Transverse colon (tissue), 4 donors: ENCODE measurements at regions not wholly inside any gene's neighbourhood (a gene's known extent, or its start where the extent isn't known, plus 50 kb on each side); places are given as distances from the start of the nearest gene placed in this dataset.

Source experiments
- DNase-seq: peaks from one replicate; pipeline ENCODE4 v3.0.0-alpha.2; 2019
- H3K27ac ChIP-seq, 4 donors: fragments of 200-600 bp; sonication (generic); 2 replicates each; pipeline ENCODE4 v1.5.1; 2016 to 2018; ENCODE audit warnings: inconsistent platforms in 4 of 4
- H3K27me3 ChIP-seq: fragments of 200-600 bp; sonication (generic); 2 replicates; pipeline ENCODE4 v1.5.1; 2017; ENCODE audit warnings: inconsistent platforms
- H3K36me3 ChIP-seq, 4 donors: fragments of 200-600 bp; sonication (generic); 2 replicates each; pipeline ENCODE4 v1.5.1; 2017 to 2019; ENCODE audit warnings: inconsistent platforms in 4 of 4
- H3K4me1 ChIP-seq, 4 donors: fragments of 200-600 bp; sonication (generic); 2 replicates each; pipeline ENCODE4 v1.5.1; 2017 to 2020; ENCODE audit warnings: inconsistent platforms in 4 of 4
- H3K4me3 ChIP-seq, 4 donors: fragments of 200-600 bp; sonication (generic); 1 replicate in 1 of 4; 2 replicates in 3 of 4; pipeline versions ENCODE4 v1.5.1 to v1.6.1; 2017 to 2019; ENCODE audit warnings: inconsistent platforms in 4 of 4
- H3K9me3 ChIP-seq, 2 donors: fragments of 200-600 bp; sonication (generic); 2 replicates each; pipeline ENCODE4 v1.5.1; 2017 to 2019; ENCODE audit warnings: inconsistent platforms in 2 of 2
- CTCF ChIP-seq, 5 experiments: fragments of 200-600 bp in 3 of 5; fragments of 450-650 bp in 2 of 5; sonication (generic) in 3 of 5; IDR thresholded peaks; 1 replicate in 2 of 5; 2 replicates in 3 of 5; pipeline ENCODE4 v1.5.1; 2016 to 2017; ENCODE audit warnings: antibody characterized with exemption in 5 of 5, inconsistent platforms in 3 of 5, mild to moderate bottlenecking in 2 of 5, moderate library complexity in 1 of 5
- EP300 ChIP-seq: sonication (generic); formaldehyde crosslinking; IDR thresholded peaks from one replicate; pipeline ENCODE4 v1.6.1; 2017; ENCODE audit warnings: antibody characterized with exemption, low read depth
- POLR2A ChIP-seq: fragments of 450-650 bp; IDR thresholded peaks from one replicate; pipeline ENCODE4 v1.6.1; 2016; ENCODE audit warnings: antibody characterized with exemption, mild to moderate bottlenecking, moderate library complexity
- POLR2AphosphoS5 ChIP-seq, 3 donors: sonication (generic); formaldehyde crosslinking; IDR thresholded peaks; one replicate each; pipeline ENCODE4 v1.6.1; 2016; ENCODE audit warnings: antibody characterized with exemption in 3 of 3
- WGBS, 2 donors: methylation state at CpG; one replicate each; pipeline ENCODE4 v1.1.5; 2018; ENCODE audit warnings: low coverage in 1 of 2; 5-methylcytosine and 5-hydroxymethylcytosine counted together
- in situ Hi-C, 4 donors: fragments of 200-750 bp; cut with MboI; loops; one replicate each; pipeline versions ENCODE4 v1.15.0 to v1.15.1; 2017; ENCODE audit warnings: low sequenced_read_pairs in 3 of 4, low pct_ligation_motif_present in 1 of 4, low pct_unique_long_range_greater_than_20kb in 1 of 4
- intact Hi-C: fragments of 100-400 bp; cut with DNase I; formaldehyde crosslinking; loops from one replicate; pipeline ENCODE4 v1.15.1; 2023; ENCODE audit warnings: low total_unique reads

- intact Hi-C loops: no loop called here
- in situ Hi-C loops: no loop called here
- no peak for DNase-seq
- no peaks in the 10 kb centered on the region for H3K36me3 ChIP-seq
- no peak overlapping the region for H3K4me3 ChIP-seq
- H3K27me3 ChIP-seq: no peaks in the 10 kb centered on the region
- no peak overlapping the region for H3K27ac ChIP-seq
- no peaks in the 10 kb centered on the region for H3K4me1 ChIP-seq
- TF ChIP-seq EP300 (no peak), CTCF (IDR thresholded peaks at IDR 0.05) (no peak), POLR2A (no peak), POLR2AphosphoS5 (IDR thresholded peaks at IDR 0.05) (no peak)
- no peaks in the 10 kb centered on the region for H3K9me3 ChIP-seq
These were observed 329.1 kb upstream of the ROPN1 start for GRCh38 chr3:124320976-124321375.

- in situ Hi-C loops (no loop called here), intact Hi-C loops (no loop called here)
- H3K27me3 ChIP-seq: no peaks in the 10 kb centered on the region
- H3K4me1 ChIP-seq: no peaks in the 10 kb centered on the region
- no peak overlapping the region for H3K27ac ChIP-seq
- no peaks in the 10 kb centered on the region for H3K36me3 ChIP-seq
- TF ChIP-seq EP300 (no peak), CTCF (IDR thresholded peaks at IDR 0.05) (no peak), POLR2AphosphoS5 (IDR thresholded peaks at IDR 0.05) (no peak), POLR2A (no peak)
- no peak overlapping the region for H3K4me3 ChIP-seq
- no peak for DNase-seq
- H3K9me3 ChIP-seq: no peaks in the 10 kb centered on the region
- WGBS, 2 donors: 33 to 66% methylated on average over 1 to 3 of the region's 3 CpGs
These were observed 330.5 kb upstream of the ROPN1 start for GRCh38 chr3:124322309-124322880.

- in situ Hi-C loops (no loop called here), intact Hi-C loops (no loop called here)
- Histone ChIP-seq H3K27ac (no peak overlapping the region), H3K36me3 (no peaks in the 10 kb centered on the region), H3K27me3 (no peaks in the 10 kb centered on the region), H3K9me3 (no peaks in the 10 kb centered on the region), H3K4me1 (no peaks in the 10 kb centered on the region), H3K4me3 (no peak overlapping the region)
- WGBS, 2 donors: 75 to 83% methylated on average over 1 to 4 of the region's 4 CpGs
- TF ChIP-seq CTCF (IDR thresholded peaks at IDR 0.05) (no peak), EP300 (no peak), POLR2A (no peak), POLR2AphosphoS5 (IDR thresholded peaks at IDR 0.05) (no peak)
- DNase-seq: no peak
These were observed 331.0 kb upstream of the ROPN1 start for GRCh38 chr3:124322966-124323365.

GRCh38 chr3:124325248-124325647 is 333.3 kb upstream of the ROPN1 start:
- in situ Hi-C loops: no loop called here
- H3K9me3 ChIP-seq: no peaks in the 10 kb centered on the region
- no peaks in the 10 kb centered on the region for H3K36me3 ChIP-seq
- WGBS, 2 donors: 80 to 82% methylated on average over 2 of the region's 2 CpGs
- intact Hi-C loops: no loop called here
- H3K4me3 ChIP-seq: no peak overlapping the region
- no peaks in the 10 kb centered on the region for H3K27me3 ChIP-seq
- no peak overlapping the region for H3K27ac ChIP-seq
- no peak for TF ChIP-seq POLR2A
- TF ChIP-seq POLR2AphosphoS5 (IDR thresholded peaks at IDR 0.05): no peak
- no peak for TF ChIP-seq CTCF (IDR thresholded peaks at IDR 0.05)
- TF ChIP-seq EP300: no peak
- DNase-seq: no peak
- no peaks in the 10 kb centered on the region for H3K4me1 ChIP-seq
